ENCODE measurements at regions not wholly inside any gene's neighbourhood (a gene's known extent, or its start where the extent isn't known, plus 50 kb on each side); places are given as distances from the start of the nearest gene placed in this dataset.

- TF ChIP-seq TAF1 (IDR thresholded peaks at IDR 0.05; ENCODE audit: borderline replicate concordance, low read depth, low read length) (no peak), POLR2A (IDR thresholded peaks at IDR 0.05; ENCODE audit: low read depth, low read length) (no peak), POLR2AphosphoS5 (IDR thresholded peaks at IDR 0.05; ENCODE audit: low read depth, low read length) (no peak)
Observed at GRCh38 chr1:56054959-56055358, 524.4 kb downstream of the PLPP3 start.
